ENCODE measurements at regions not wholly inside any gene's neighbourhood (a gene's known extent, or its start where the extent isn't known, plus 50 kb on each side); places are given as distances from the start of the nearest gene placed in this dataset.
"Not testable (repeated sequence)": the region's sequence is repeated elsewhere in the genome, so short reads cannot be mapped to it uniquely, and the experiment has no call there.

GRCh38 chr16:85221771-85222154 lies 109.5 kb upstream of the CIBAR2 start:
- no peak for DNase-seq (ENCODE audit: low spot score)

DNA sequence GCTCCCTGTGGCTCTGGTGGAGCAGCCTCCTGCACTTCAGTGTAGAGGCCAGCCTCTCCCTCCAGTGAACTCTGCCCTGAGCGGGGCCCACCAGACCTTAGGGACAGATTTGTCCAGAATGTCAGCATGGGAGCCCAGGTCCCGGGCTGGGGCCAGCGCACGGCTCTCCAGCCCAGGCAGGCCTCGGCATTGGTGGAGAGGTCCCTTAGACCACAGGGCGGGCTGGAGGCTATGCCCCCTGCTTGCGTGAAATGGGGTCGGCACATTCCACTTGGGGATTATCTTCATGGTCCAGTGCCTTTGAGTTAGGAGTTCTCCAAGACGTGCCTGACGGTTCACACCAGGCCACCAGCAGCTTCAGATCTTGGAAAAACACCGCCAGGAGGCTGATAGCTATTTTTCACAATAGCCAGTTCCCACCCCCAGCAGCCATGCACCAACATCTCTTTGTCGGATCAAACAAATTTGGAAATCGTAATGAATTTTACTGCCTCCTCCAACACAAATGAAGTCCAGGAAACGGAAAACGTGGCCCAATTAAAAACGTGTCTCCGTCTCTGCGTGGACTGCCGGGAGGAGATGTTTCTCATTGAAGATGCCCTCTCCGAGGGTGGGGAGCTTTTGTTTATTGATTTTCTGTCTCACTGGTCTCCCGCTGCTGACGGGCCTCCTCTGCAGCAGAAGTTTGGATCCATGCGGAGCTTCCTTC lies 110.0 kb upstream of the CIBAR2 start:
- no peak for DNase-seq (ENCODE audit: low spot score)

GRCh38 chr16:85225257-85225656 lies 113.0 kb upstream of the CIBAR2 start:
- DNase-seq (ENCODE audit: low spot score): no peak

GRCh38 chr16:85225721-85226120 lies 113.4 kb upstream of the CIBAR2 start:
- no peak for DNase-seq (ENCODE audit: low spot score)

GRCh38 chr16:85227084-85227945 lies 115.0 kb upstream of the CIBAR2 start:
- DNase-seq (ENCODE audit: low spot score): no peak

GRCh38 chr16:85227946-85228862 lies 115.9 kb upstream of the CIBAR2 start:
- DNase-seq (ENCODE audit: low spot score): no peak

GRCh38 chr16:85228970-85229430 lies 116.7 kb upstream of the CIBAR2 start:
- DNase-seq (ENCODE audit: low spot score): no peak

DNA sequence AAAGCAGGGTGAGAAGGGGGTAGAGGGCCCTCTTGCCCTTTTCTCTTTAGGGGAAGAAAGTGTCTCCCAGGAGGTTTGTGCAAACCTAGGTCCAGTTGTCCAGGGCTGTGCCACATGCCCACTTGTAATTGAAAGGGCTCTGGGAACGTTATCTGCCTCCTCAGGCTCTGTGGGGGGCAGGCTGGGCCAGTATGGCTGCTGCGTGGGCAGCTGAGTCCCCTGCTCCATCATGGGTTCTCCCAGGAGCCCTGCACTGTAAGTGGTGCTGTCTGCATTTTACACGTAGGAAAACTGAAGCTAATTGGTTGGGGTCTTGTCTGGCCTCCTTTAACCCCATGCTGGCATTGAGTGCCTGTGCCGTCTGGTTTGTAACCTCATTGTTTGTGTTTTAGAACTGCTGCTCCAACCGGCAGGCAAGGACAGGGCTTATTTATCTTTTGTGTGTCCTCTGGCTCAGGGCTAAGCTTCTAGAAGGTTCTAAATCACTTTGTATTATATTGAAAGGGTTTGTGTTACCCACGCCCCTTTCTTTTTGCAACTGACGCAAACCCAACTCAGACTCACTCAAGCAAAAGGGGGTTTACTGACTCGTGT lies 117.7 kb upstream of the CIBAR2 start:
- no peak for DNase-seq (ENCODE audit: low spot score)

- DNase-seq (ENCODE audit: low spot score): not testable (repeated sequence)
These were observed 118.6 kb upstream of the CIBAR2 start for GRCh38 chr16:85230764-85231383.

DNA sequence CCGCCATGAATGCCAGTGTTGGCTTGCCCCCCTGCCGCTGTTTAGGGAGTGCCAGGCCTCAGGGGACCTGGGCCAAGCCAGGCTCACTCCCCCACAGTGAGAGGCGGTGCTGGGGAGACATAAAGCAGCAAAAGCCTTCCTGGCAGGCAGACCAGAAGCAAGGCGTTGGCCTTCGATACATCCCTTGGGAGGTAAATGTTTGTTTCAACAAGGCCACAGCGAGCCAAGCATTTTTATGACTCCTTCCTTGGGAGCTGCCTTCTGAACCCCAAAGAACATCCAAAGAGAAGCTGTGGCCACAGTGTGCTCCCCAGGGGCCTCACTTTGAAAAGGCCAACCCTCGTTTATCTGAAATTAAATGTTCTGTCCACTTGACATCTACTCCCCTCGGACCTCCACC lies 119.7 kb upstream of the CIBAR2 start:
- no peak for DNase-seq (ENCODE audit: low spot score)

DNA sequence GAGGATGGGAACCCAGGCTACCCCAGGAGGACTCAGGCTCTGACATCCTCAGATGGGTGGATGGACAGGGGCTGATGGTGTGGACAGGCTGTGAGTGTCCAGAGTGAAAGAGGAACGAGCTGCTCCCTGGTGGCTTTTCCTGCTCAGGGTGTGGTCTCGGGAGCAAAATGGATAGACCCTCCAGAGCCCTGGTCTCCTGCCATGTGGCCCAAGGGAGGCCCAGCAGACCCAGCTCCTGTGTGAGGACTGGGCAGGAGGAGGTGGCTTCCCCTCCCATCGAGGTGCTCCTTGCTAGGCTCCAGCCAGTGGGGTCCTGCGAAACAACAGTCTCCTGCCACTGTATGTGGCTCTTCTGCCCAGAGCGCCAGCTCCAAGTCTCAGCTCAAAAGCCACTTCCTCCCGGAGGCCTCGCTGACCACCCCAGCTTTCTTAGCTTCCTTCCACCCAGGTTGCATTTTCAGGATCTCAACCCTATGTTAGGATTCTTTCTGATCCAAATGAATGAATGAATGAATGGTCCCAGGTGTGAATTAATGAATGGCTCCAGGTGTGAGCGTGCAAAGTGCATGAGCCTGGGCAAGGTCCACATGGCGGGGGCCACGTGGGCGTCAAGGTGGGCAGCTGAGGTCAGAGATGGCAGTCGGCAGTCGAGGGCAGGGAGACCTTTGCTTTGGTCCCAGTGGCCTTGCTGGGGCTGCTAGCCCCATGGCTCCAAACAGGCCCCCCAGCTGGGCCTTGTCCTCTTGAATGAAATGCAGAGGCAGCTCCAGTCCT lies 120.3 kb upstream of the CIBAR2 start:
- no peak for DNase-seq (ENCODE audit: low spot score)

- DNase-seq (ENCODE audit: low spot score): no peak
These were observed 121.2 kb upstream of the CIBAR2 start for GRCh38 chr16:85233516-85233915.

DNA sequence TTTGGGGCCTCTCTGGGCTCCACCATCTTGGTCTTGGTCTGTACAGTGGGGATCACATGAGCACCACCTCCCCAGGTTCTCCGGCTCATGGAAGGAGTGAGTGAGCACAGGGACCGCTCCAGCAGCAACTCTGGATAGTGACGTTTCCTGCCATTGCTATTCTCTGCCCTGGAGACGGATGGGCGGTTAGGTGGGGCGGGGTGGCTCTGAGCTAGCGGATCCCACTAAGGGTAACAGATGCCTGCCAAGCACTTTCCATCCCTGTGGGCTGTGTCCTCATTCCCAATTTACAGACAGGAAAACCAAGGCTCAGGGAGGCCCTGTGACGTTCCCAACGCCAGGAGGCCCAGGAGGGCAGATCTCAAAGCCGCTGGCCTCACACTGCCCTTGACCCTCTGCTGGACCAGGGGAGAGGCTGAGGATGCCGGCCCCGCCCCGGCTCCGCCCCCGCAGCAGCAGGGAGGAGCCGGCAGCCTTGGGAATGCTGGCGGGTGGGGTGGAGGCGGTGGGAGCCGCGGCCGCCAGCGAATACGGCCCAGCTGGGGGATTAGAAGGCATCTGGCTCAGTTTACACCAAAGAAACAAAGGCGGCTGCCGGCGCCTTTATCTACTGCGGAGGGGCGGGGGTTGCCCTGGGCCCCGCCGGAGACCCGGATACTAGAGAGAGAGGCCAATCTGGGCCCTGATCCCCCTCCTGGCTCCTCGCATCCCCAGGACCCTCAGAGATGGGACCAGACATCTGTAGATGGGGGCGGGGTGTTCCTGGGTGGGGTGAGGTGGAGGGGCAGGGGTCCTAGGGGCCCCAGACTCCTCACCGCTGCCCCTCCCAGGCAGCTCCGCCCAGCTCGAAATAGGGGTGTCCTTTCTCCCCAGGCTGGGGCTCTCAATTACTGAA lies 122.3 kb upstream of the CIBAR2 start:
- no peak for DNase-seq (ENCODE audit: low spot score)

- no peak for DNase-seq (ENCODE audit: low spot score)
These were observed 123.9 kb upstream of the CIBAR2 start for GRCh38 chr16:85235991-85236817.

DNA sequence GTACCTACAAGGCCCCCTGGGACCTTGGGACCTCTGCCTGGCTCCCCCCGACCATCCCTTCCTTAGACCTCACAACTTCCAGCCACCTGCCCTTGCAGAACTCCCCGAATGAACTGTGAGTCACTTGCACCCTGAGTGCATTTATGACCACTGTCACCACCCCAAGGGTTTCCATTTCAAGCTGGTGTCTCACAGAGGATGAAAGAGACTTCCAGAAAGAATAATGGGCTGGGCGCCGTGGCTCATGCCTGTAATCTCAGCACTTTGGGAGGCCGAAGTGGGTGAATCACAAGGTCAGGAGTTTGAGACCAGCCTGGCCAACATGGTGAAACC lies 124.5 kb upstream of the CIBAR2 start:
- DNase-seq (ENCODE audit: low spot score): no peak

DNA sequence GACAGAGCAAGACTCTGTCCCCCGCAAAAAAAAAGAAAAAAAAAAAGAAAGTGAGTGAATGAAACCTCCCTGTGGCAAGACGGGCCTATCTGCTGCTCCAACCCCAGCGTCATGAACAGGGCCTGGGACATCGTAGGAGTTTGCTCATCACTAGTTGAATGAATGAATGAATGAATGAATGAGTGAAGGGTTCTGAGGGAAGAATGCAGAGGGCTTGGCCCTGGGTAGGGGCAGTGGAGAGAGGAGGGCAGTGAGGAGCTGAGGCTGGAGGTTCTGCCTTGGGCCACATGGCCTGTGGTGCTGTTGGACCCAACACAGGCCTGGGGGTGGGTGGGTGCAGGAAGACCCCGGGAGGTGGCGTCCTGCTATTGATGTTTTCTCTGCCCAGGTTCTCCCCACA lies 125.5 kb upstream of the CIBAR2 start:
- DNase-seq (ENCODE audit: low spot score): no peak

DNA sequence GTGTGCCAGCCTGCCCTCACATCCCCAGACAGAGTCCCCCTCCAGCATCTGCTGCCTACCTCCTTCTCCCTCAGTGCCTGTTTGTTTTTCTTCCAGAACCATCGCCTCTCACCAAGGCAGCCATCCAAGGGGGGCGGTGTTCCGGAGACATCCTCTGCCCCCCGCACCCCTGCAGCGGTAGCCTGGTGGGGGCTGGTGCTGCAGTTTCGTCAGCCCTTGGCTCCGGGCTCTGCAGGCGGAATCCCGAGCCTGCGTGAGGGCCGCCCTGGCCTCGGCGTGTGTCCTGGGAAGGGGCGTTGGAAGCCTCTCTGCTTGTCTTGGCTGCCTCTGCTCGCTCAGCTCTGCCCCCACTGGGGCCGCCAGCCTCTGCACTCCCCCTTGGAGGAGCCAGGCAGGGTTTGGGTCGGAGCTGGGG lies 126.0 kb upstream of the CIBAR2 start:
- no peak for DNase-seq (ENCODE audit: low spot score)

DNA sequence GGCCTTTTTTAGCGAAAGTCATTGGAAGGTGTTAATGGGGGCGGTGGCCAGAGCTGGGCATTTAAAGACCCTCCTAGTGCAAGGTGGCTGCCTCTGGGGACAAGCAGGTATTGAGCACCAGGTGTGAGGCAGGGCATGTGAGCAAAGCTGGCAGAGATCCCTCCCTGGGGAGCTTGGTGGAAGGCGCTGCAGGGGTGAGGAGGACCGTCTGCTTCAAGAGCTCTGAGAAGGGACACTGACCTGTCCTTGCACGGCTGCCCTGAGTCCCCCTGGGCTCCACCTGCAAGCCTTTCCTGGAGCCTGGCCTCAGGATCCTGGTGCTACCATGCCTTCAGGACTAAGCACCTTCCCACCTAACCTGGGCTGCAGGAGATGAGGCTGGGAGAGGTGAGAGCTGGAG lies 127.0 kb upstream of the CIBAR2 start:
- DNase-seq (ENCODE audit: low spot score): no peak

DNA sequence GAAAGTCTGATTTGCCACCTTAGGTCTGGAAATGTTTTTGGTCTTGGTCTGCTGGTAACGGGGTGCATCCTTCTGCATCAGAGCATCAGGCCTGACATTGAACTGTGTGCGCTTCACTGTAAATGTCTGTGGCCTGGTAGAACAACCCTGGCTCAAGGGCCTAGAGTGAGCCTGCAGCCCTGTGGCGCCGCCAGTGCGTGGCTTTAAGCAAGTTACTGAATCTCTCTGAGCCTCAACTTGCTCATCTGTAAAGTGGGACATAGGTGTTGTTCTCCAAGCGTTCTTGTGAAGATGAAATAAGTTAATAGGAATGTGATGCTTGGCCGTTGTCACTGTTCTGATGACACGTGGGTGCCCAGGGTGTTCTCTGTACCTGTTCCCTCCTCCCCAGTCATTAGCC lies 127.6 kb upstream of the CIBAR2 start:
- no peak for DNase-seq (ENCODE audit: low spot score)

All from CD4-positive, alpha-beta T cell treated with Interleukin-2 at 100 ng/mL for 4 hours (primary cell).